ENCODE measurements at regions not wholly inside any gene's neighbourhood (a gene's known extent, or its start where the extent isn't known, plus 50 kb on each side); places are given as distances from the start of the nearest gene placed in this dataset.

GRCh38 chr20:51900443-51900842 is 98.1 kb upstream of the SALL4 start:
- no peak overlapping the region for H3K9ac ChIP-seq (ENCODE audit: low read length)
- H2AFZ ChIP-seq (ENCODE audit: low read depth, low read length), result no peak overlapping the region
- no peak overlapping the region for H3K4me2 ChIP-seq (ENCODE audit: low read length)
- no peaks in the 10 kb centered on the region for H3K9me3 ChIP-seq (ENCODE audit: low read length)
- no peak overlapping the region for H3K27ac ChIP-seq (ENCODE audit: low read length)
- H3F3A ChIP-seq (ENCODE audit: insufficient read depth, low read length, poor library complexity, severe bottlenecking), result no peaks in the 10 kb centered on the region
- H3K9me2 ChIP-seq (ENCODE audit: insufficient read depth, low read length), result no peaks in the 10 kb centered on the region
- no peaks in the 10 kb centered on the region for H3K36me3 ChIP-seq (ENCODE audit: insufficient read depth, low read length)
- H3K4me3 ChIP-seq (ENCODE audit: low read length), result no peak overlapping the region
- no peaks in the 10 kb centered on the region for H3K79me2 ChIP-seq (replicated peaks; ENCODE audit: insufficient read depth, low read length)
- no peaks in the 10 kb centered on the region for H3K27me3 ChIP-seq (ENCODE audit: insufficient read depth, low read depth, low read length)
- TF ChIP-seq EZH2 (IDR thresholded peaks at IDR 0.05; ENCODE audit: borderline replicate concordance, insufficient read depth, low read length, poor library complexity, severe bottlenecking) (no peak), TAF1 (IDR thresholded peaks at IDR 0.05; ENCODE audit: low read depth) (no peak), EP300 (conservative IDR thresholded peaks at IDR 0.05; ENCODE audit: poor library complexity, severe bottlenecking) (no peak), POLR2AphosphoS5 (IDR thresholded peaks at IDR 0.05) (no peak), SMC3 (conservative IDR thresholded peaks at IDR 0.05; ENCODE audit: poor library complexity) (no peak), MXI1 (conservative IDR thresholded peaks at IDR 0.05; ENCODE audit: poor library complexity, severe bottlenecking) (no peak), RAD21 (conservative IDR thresholded peaks at IDR 0.05) (no peak), CTCF (IDR thresholded peaks at IDR 0.05; ENCODE audit: poor library complexity, severe bottlenecking) (no peak), REST (IDR thresholded peaks at IDR 0.05; ENCODE audit: borderline replicate concordance) (no peak)
- H4K20me1 ChIP-seq (ENCODE audit: insufficient read depth), result no peaks in the 10 kb centered on the region

- no peaks in the 10 kb centered on the region for H3K9me3 ChIP-seq (ENCODE audit: low read length)
Observed at GRCh38 chr20:51899674-51900073, 97.4 kb upstream of the SALL4 start.

More at GRCh38 chr20:51899674-51900073, 97.4 kb upstream of the SALL4 start:
- no peaks in the 10 kb centered on the region for H3K36me3 ChIP-seq (ENCODE audit: insufficient read depth, low read length)
- no peaks in the 10 kb centered on the region for H3K9me2 ChIP-seq (ENCODE audit: insufficient read depth, low read length)
- H3K27me3 ChIP-seq (ENCODE audit: insufficient read depth, low read depth, low read length), result no peaks in the 10 kb centered on the region
- H3K79me2 ChIP-seq (replicated peaks; ENCODE audit: insufficient read depth, low read length), result no peaks in the 10 kb centered on the region
- no peak overlapping the region for H3K9ac ChIP-seq (ENCODE audit: low read length)
- no peak overlapping the region for H3K4me3 ChIP-seq (ENCODE audit: low read length)
- H4K20me1 ChIP-seq (ENCODE audit: insufficient read depth), result no peaks in the 10 kb centered on the region
- no peak overlapping the region for H3K27ac ChIP-seq (ENCODE audit: low read length)
- no peak overlapping the region for H3K4me2 ChIP-seq (ENCODE audit: low read length)
- no peak overlapping the region for H2AFZ ChIP-seq (ENCODE audit: low read depth, low read length)
- no peak for TF ChIP-seq TAF1 (IDR thresholded peaks at IDR 0.05; ENCODE audit: low read depth)
- no peak for TF ChIP-seq REST (IDR thresholded peaks at IDR 0.05; ENCODE audit: borderline replicate concordance)
- TF ChIP-seq POLR2AphosphoS5 (IDR thresholded peaks at IDR 0.05), result no peak
- no peaks in the 10 kb centered on the region for H3F3A ChIP-seq (ENCODE audit: insufficient read depth, low read length, poor library complexity, severe bottlenecking)

Data from neural cell (in vitro differentiated cells).